HG02973 (cell line): ENCODE measurements at regions not wholly inside any gene's neighbourhood (a gene's known extent, or its start where the extent isn't known, plus 50 kb on each side); places are given as distances from the start of the nearest gene placed in this dataset.
"Not testable (repeated sequence)": the region's sequence is repeated elsewhere in the genome, so short reads cannot be mapped to it uniquely, and the experiment has no call there.

Experiments
- ATAC-seq: cut with Tn5 transposase; IDR thresholded peaks from one replicate; pipeline ENCODE4 v1.9.1; 2021; ENCODE audit warnings: moderate library complexity; ENCODE audit not compliant: unreplicated experiment

GRCh38 chr18:59038295-59039039 is 101.2 kb upstream of the SEC11C start:
- ATAC-seq = no peak

DNA sequence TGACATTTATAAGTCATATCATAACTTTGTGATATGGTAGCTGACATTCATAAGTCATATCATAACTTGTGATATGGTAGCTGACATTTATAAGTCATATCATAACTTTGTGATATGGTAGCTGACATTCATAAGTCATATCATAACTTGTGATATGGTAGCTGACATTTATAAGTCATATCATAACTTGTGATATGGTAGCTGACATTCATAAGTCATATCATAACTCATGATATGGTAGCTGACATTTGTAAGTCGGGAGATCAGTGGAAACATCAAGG is 100.7 kb upstream of the SEC11C start:
- ATAC-seq = not testable (repeated sequence)

- no peak for ATAC-seq
Measured at GRCh38 chr18:59039449-59039848, 100.2 kb upstream of the SEC11C start.

DNA sequence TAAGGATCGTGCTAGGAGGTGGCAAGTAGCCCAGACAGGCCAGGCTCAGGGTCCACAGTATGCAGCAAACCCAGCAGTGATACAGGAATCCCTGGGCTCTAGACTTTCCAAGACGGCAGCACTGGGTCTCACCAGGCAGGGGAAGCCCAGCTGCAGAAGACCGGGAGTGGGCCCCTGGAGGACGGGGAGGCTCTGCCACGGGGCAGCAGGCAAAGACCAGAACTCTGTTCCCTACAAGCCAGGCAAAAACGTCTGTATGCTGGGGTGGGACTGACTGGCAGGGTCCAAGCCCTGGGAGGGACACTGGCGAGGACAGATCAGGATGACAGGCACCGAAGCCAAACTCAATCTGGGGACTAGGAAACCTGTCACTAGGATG is 98.9 kb upstream of the SEC11C start:
- no peak for ATAC-seq

GRCh38 chr18:59041296-59041695 is 98.4 kb upstream of the SEC11C start:
- no peak for ATAC-seq

DNA sequence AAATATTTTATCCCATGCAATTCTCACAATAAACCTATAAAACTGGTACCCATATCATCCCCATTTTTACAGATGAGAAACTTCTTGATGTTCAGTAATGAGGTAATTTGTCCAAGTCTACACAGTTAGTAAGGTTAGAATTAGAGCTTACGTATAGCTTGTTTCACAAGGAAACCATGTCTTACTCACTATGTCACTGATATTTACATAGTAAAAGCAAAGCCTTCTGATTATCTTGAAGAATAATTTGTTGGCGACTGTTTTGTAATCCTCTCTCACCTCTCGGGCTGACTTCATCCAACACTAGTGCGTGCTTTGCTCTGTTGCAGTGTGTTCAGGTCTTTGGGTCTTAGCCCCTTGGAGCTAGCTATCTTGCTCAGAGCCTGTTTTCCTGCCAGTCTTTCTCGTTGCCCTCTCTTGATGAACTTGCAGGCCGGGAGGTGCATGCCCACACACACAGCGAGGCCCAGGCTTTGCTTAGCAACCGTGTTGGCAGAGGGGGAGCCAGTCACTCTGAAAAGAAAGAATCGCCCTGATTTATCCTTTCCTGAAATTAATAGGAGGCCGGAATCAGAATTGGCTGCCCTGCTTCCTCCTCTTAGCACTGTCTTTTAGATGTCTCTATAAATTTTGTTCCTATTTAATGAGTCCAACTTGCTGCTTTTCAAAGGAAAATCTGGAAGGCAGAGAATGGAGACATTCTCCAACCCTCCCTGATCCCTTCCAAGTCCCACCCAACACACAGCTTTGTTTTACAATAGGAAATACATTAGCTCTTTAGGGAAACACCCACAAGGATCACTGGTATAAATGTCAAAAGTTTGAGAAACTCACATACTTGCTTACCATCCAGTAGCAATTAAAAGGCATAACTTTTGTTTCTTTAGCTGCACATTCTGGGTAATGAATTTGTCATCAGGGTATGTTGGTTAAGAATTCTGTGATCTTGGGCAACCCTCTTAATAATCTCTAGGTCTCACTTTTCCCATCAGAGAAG is 97.6 kb upstream of the SEC11C start:
- ATAC-seq = no peak

- ATAC-seq = no peak
Measured at GRCh38 chr18:59044855-59045254, 94.8 kb upstream of the SEC11C start.

DNA sequence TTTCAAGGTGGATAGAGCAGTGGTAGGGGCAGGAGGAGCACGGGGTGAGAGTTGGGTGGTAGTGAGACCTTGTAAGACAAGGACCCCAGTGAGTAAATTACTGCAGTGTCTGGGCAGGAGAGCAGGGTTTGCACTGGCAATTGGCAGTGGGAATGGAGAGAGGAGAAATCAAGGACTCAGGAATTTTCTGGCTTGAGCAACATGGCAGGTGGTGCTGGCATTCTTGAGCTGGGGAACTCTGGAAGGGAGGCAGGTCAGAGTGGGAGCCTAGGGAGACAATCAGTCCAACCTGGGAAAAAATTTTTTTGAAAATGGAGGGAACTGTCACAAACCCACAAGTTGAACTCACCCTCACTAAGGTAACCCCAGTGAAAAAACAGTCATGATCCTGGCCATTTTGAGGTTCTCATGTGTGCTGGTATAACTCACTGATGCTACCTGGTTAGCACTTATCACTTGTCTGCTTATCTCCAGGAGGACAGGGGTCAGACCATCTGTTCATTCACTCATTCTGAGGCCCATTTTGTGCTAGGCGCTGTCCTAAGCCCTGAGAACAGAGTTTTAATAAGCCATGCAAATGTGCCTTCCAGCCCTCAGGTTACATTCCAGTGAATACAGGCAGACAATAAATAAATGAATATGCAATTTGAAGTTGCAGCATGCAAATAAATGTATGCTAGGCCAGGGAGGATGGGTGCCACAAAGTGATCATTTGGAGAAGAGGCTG is 92.2 kb upstream of the SEC11C start:
- no peak for ATAC-seq

- ATAC-seq = no peak
Measured at GRCh38 chr18:59048048-59048363, 91.7 kb upstream of the SEC11C start.

GRCh38 chr18:59048378-59048777 is 91.3 kb upstream of the SEC11C start:
- no peak for ATAC-seq

DNA sequence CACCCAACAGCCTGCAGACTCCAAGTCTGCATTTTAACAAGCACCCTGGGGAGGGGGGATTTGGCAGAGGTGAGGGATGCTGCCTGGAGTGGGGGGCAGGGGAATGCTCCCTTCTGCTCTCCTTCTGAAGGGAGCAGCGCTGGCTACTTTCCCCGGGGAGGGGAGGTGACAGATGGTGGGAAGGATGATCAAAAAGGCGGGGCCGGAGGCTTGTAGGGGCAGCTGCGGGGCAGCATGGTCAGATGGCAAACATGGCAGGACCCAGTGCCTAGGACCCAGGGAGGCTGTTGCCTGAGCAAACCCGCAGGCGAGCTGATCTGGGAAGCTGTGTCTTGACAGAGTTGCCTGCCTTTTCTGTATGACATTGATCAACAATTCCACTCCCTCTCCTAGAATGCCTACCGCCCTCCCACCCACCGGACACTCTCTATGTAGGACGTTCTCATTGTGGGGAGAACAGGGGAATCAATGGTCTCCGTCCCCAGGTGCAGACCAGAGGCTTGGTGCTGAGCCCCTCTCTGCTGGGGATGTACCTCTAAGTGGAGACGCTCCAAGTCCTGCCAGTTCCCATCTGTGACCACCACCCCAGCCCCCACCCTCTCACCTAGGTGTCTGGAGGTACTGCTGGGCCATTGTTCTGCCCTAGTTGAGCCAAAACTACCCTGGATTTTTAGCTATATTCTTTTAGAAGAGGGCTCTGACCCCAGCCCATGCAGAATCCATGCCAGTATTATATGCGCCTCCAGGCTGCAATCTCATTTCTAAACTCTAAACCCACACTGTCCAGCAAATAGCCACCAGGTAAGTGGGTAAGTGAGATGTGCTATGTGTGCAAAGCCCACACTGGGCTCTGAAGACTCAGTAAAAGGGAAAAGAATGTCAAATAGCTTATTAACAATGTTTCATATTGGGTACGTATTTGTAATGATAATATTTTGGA is 89.7 kb upstream of the SEC11C start:
- ATAC-seq = no peak

DNA sequence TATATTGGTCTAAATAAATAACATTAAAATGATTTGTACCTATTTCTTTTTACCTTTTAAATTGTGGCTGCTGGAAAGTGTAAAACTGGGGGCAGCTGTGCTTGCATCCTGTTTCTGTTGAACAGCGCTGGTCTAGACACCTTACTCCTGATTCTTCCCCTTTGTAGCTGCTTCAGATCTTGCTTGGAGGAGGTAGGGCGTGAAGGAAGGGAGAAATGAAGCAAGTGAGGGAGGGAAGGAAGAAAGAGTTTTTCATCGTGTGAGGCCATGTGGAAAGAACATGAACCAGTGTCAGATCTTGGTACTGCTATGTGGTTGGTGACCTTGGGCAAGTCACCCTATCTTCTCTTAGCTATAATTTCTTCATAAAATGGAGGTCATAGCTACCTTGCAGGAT is 89.0 kb upstream of the SEC11C start:
- ATAC-seq = no peak

GRCh38 chr18:59051470-59052165 is 88.1 kb upstream of the SEC11C start:
- ATAC-seq = no peak

GRCh38 chr18:59052965-59053820 is 86.5 kb upstream of the SEC11C start:
- no peak for ATAC-seq

DNA sequence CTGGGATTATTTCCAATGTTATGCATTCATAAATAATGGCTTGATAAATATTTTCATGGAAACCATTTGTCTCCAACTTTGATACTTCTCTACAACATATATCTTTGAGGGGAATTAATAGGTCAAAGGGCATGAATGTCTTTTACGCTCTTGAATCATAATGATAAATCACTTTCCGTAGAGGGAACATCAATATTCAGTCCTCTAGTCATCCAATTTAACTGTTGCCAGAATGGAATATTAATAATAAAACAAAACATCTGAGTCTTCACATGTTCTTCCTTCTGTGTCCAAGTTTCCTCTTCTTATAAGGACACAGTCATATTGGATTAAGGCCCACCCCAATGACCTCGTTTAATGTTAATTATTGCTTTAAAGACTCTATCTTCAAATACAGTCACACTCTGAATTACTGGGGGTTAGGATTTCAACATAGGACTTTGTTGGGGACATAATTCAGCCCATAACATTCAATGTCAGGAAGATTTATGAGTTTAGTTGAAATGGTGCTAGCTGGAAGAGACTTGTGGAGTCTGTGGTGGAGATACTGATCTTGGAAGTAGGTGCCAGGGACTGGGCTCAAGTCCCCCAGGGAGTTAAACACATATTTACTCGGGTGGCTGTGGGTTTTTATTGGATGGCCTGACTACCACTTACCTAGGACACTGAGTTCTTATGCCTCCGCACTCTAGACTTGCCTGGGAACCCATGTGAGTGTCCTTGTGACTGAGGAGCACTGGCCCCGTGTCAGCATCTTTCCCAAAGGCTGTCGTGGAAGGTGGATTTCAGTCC is 85.0 kb upstream of the SEC11C start:
- ATAC-seq = no peak

- ATAC-seq = no peak
Measured at GRCh38 chr18:59055345-59056032, 84.2 kb upstream of the SEC11C start.

DNA sequence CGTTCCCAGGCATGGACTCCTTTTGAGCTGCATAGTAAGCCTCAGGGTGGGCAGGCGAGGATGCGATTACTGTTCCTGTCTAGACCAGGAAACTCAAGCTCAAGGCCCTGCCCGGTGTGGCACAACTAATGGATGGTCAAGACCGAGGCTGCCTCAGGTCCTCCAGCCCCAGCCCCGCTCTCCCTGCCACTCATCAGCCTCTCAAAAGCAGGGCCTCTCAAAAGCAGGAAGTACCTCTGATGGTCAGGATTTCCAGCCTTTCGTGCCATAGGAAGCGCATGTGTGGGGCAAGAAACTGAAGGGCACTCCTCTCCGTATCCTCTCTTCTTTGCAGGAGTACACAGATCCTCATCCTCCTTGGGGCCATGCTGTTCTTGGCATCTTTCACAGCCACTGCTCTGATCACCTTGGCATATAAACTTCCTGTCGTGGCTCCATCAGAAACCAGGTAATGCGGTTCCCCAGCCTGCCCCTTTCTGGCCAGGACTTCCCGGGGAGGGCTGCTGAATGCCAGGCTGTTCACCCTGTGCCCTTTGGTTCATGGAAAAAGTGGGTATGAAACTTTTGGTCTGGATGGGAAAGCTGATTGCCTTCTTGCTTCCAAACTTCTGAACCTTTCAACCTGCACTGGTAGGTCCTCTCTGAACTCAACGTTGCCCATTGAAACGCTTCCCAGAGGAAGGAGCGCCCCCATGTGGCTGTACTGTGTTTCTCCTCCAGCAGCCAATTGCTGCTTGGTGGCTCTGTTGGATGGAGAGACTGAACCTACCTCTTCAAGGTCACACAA is 82.8 kb upstream of the SEC11C start:
- ATAC-seq = no peak
